GM23338 (cell line): ENCODE measurements at regions not wholly inside any gene's neighbourhood (a gene's known extent, or its start where the extent isn't known, plus 50 kb on each side); places are given as distances from the start of the nearest gene placed in this dataset.

Source experiments
- ATAC-seq: fragments of 200-7000 bp; cut with Tn5 transposase; 3 replicates; pipeline ENCODE4 v1.9.1; 2020
- DNase-seq: peaks from one replicate; pipeline ENCODE4 v3.0.0-alpha.2; 2015; ENCODE audit warnings: low spot score
- H2AFZ ChIP-seq: fragments of 200-600 bp; sonication (generic); 2 replicates; pipeline ENCODE4 v1.8.0; 2016; ENCODE audit warnings: antibody characterized with exemption, mild to moderate bottlenecking, moderate library complexity
- H3F3A ChIP-seq: fragments of 200-600 bp; sonication (generic); replicated peaks from 2 replicates; pipeline ENCODE4 v1.8.0; 2017; ENCODE audit warnings: antibody characterized with exemption, mixed run types, low read depth
- H3K27ac ChIP-seq: fragments of 200-600 bp; sonication (generic); 2 replicates; pipeline ENCODE4 v1.6.1; 2016; ENCODE audit warnings: low read depth
- H3K27me3 ChIP-seq: fragments of 200-600 bp; sonication (generic); 2 replicates; pipeline ENCODE4 v1.8.0; 2016; ENCODE audit warnings: mild to moderate bottlenecking, mixed run types, moderate library complexity; ENCODE audit not compliant: insufficient read depth
- H3K36me3 ChIP-seq: fragments of 200-600 bp; sonication (generic); 2 replicates; pipeline ENCODE4 v1.8.0; 2016; ENCODE audit warnings: mild to moderate bottlenecking; ENCODE audit not compliant: insufficient read depth
- H3K4me1 ChIP-seq: fragments of 200-600 bp; sonication (generic); 2 replicates; pipeline ENCODE4 v1.8.0; 2016; ENCODE audit warnings: mild to moderate bottlenecking, moderate library complexity; ENCODE audit not compliant: insufficient read depth
- H3K4me2 ChIP-seq: fragments of 200-600 bp; sonication (generic); 2 replicates; pipeline ENCODE4 v1.7.1; 2017; ENCODE audit warnings: mixed run types
- H3K4me3 ChIP-seq: fragments of 200-600 bp; sonication (generic); 2 replicates; pipeline ENCODE4 v1.6.1; 2016; ENCODE audit warnings: mixed run types
- H3K79me2 ChIP-seq: fragments of 200-600 bp; sonication (generic); replicated peaks from 2 replicates; pipeline ENCODE4 v1.8.0; 2017; ENCODE audit warnings: mild to moderate bottlenecking; ENCODE audit not compliant: insufficient read depth
- H3K9me2 ChIP-seq: fragments of 200-600 bp; sonication (generic); 2 replicates; pipeline ENCODE4 v1.8.0; 2017; ENCODE audit not compliant: insufficient read depth
- H4K20me1 ChIP-seq: fragments of 200-600 bp; sonication (generic); replicated peaks from 2 replicates; pipeline ENCODE4 v1.8.0; 2017; ENCODE audit warnings: mild to moderate bottlenecking; ENCODE audit not compliant: insufficient read depth
- H3K27ac Mint-ChIP-seq: 2 replicates; pipeline ENCODE4 v1.8.0; 2020; ENCODE audit warnings: inconsistent platforms, mild to moderate bottlenecking, moderate library complexity, mixed read lengths
- H3K27me3 Mint-ChIP-seq: 3 replicates; pipeline ENCODE4 v1.8.0; 2022; ENCODE audit warnings: low read depth, mild to moderate bottlenecking, moderate library complexity, mixed read lengths, inconsistent platforms; ENCODE audit not compliant: insufficient read depth, poor library complexity
- H3K36me3 Mint-ChIP-seq: 3 replicates; pipeline ENCODE4 v1.8.0; 2021; ENCODE audit warnings: low read depth, mild to moderate bottlenecking, inconsistent platforms, moderate library complexity, mixed read lengths
- H3K4me1 Mint-ChIP-seq: 3 replicates; pipeline ENCODE4 v1.8.0; 2020; ENCODE audit warnings: mild to moderate bottlenecking, inconsistent platforms, mixed read lengths
- H3K4me3 Mint-ChIP-seq: 3 replicates; pipeline ENCODE4 v1.8.0; 2021; ENCODE audit warnings: moderate library complexity, mild to moderate bottlenecking, inconsistent platforms, mixed read lengths
- H3K9me3 Mint-ChIP-seq: 3 replicates; pipeline ENCODE4 v1.8.0; 2020; ENCODE audit warnings: moderate library complexity, mild to moderate bottlenecking, inconsistent platforms, mixed read lengths
- CREB1 ChIP-seq: fragments of 250-450 bp; sonication (Bioruptor Pico); IDR thresholded peaks from 2 replicates; pipeline ENCODE4 v1.5.0; 2020; ENCODE audit warnings: low read depth, mild to moderate bottlenecking, moderate library complexity
- EZH2 ChIP-seq: fragments of 200-600 bp; sonication (generic); IDR thresholded peaks from one replicate; pipeline ENCODE4 v1.8.0; 2017; ENCODE audit warnings: antibody characterized with exemption, mild to moderate bottlenecking, low read depth; ENCODE audit not compliant: unreplicated experiment
- EZH2phosphoT487 ChIP-seq: fragments of 200-600 bp; sonication (generic); IDR thresholded peaks from one replicate; pipeline ENCODE4 v1.8.1; 2018; ENCODE audit warnings: antibody characterized with exemption; ENCODE audit not compliant: unreplicated experiment
- JUNB ChIP-seq: IDR thresholded peaks from one replicate; pipeline ENCODE4 v1.6.1; 2016; ENCODE audit warnings: antibody characterized with exemption; ENCODE audit not compliant: unreplicated experiment
- NANOG ChIP-seq: IDR thresholded peaks from 2 replicates; pipeline ENCODE4 v1.6.1; 2016; ENCODE audit warnings: antibody characterized with exemption, borderline replicate concordance
- POLR2AphosphoS5 ChIP-seq: IDR thresholded peaks from 2 replicates; pipeline ENCODE4 v1.6.1; 2016; ENCODE audit warnings: antibody characterized with exemption, low read depth
- STAT1 ChIP-seq: IDR thresholded peaks from one replicate; pipeline ENCODE4 v1.6.1; 2016; ENCODE audit warnings: antibody characterized with exemption; ENCODE audit not compliant: unreplicated experiment
- ZNF114 ChIP-seq: fragments of 250-450 bp; sonication (Bioruptor Pico); IDR thresholded peaks from 2 replicates; pipeline ENCODE4 v1.5.0; 2020; ENCODE audit warnings: mild to moderate bottlenecking, moderate library complexity
- ZNF331 ChIP-seq: fragments of 250-450 bp; sonication (Bioruptor Pico); IDR thresholded peaks from 2 replicates; pipeline ENCODE4 v1.5.0; 2020; ENCODE audit warnings: low read depth, mild to moderate bottlenecking, moderate library complexity
- TF ChIP-seq, protein P1 (sequence below): IDR thresholded peaks from one replicate; pipeline ENCODE4 v1.6.1; 2018; ENCODE audit warnings: antibody characterized with exemption; ENCODE audit not compliant: unreplicated experiment
- TF ChIP-seq, protein P2 (sequence below), 2 experiments: fragments of 200-600 bp in 1 of 2; sonication (generic) in 1 of 2; conservative IDR thresholded peaks; 2 replicates each; pipeline versions ENCODE4 v1.5.1 to v1.6.1; 2016 to 2017; ENCODE audit warnings: antibody characterized with exemption in 2 of 2, low read depth in 2 of 2, mild to moderate bottlenecking in 2 of 2, moderate library complexity in 1 of 2
- TF ChIP-seq, protein P3 (sequence below): fragments of 250-450 bp; sonication (Bioruptor Pico); IDR thresholded peaks from 2 replicates; pipeline ENCODE4 v1.5.0; 2020; ENCODE audit warnings: mild to moderate bottlenecking, moderate library complexity
- TF ChIP-seq, protein P4 (sequence below): IDR thresholded peaks from 2 replicates; pipeline ENCODE4 v1.6.1; 2016; ENCODE audit warnings: antibody characterized with exemption

DNA sequence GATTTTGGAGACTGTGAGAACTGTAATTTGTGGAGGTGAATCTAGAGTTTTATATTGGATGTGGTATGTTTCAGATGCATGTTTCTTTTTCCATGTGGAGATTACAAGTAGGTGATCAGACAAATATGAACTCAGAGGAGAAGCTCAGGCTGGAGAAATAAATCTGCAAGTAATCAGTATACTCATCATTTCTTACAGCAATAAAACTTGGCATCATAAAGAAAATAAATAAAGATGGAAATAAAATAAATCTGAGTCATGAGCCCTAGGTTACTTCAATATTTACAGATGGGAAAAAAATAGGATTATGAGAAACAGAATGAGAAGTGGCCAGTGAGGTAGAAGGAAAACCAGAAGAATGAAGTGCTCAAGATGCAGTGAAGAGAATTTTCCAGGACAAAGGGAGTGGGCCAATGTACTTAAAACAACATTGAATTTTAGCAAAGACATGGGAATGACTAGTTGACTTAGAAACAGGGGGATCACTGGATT is 453.8 kb downstream of the DSC3 start:
- no peaks in the 10 kb centered on the region for H3K9me3 Mint-ChIP-seq
- no peak overlapping the region for H3K4me2 ChIP-seq
- ATAC-seq (no peak), DNase-seq (no peak)
- H3K4me1 ChIP-seq, result no peaks in the 10 kb centered on the region
- no peaks in the 10 kb centered on the region for H3K27me3 ChIP-seq
- no peak overlapping the region for H3K4me3 Mint-ChIP-seq
- peak overlapping the region; percentile 5; the same call in 1 of the 2 replicates for H2AFZ ChIP-seq
- H3F3A ChIP-seq, result no peaks in the 10 kb centered on the region
- H3K27ac ChIP-seq, result no peak overlapping the region
- H3K27ac Mint-ChIP-seq, result no peak overlapping the region
- H4K20me1 ChIP-seq, result no peaks in the 10 kb centered on the region
- H3K36me3 ChIP-seq, result no peaks in the 10 kb centered on the region
- TF ChIP-seq CREB1 (CRISPR knock-in tag), result no peak
- TF ChIP-seq, protein P1, sequence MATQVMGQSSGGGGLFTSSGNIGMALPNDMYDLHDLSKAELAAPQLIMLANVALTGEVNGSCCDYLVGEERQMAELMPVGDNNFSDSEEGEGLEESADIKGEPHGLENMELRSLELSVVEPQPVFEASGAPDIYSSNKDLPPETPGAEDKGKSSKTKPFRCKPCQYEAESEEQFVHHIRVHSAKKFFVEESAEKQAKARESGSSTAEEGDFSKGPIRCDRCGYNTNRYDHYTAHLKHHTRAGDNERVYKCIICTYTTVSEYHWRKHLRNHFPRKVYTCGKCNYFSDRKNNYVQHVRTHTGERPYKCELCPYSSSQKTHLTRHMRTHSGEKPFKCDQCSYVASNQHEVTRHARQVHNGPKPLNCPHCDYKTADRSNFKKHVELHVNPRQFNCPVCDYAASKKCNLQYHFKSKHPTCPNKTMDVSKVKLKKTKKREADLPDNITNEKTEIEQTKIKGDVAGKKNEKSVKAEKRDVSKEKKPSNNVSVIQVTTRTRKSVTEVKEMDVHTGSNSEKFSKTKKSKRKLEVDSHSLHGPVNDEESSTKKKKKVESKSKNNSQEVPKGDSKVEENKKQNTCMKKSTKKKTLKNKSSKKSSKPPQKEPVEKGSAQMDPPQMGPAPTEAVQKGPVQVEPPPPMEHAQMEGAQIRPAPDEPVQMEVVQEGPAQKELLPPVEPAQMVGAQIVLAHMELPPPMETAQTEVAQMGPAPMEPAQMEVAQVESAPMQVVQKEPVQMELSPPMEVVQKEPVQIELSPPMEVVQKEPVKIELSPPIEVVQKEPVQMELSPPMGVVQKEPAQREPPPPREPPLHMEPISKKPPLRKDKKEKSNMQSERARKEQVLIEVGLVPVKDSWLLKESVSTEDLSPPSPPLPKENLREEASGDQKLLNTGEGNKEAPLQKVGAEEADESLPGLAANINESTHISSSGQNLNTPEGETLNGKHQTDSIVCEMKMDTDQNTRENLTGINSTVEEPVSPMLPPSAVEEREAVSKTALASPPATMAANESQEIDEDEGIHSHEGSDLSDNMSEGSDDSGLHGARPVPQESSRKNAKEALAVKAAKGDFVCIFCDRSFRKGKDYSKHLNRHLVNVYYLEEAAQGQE, result no peak
- no peak for TF ChIP-seq JUNB
- no peak for TF ChIP-seq ZNF114 (CRISPR knock-in tag)
- TF ChIP-seq EZH2phosphoT487, result no peak
- TF ChIP-seq, protein P2, sequence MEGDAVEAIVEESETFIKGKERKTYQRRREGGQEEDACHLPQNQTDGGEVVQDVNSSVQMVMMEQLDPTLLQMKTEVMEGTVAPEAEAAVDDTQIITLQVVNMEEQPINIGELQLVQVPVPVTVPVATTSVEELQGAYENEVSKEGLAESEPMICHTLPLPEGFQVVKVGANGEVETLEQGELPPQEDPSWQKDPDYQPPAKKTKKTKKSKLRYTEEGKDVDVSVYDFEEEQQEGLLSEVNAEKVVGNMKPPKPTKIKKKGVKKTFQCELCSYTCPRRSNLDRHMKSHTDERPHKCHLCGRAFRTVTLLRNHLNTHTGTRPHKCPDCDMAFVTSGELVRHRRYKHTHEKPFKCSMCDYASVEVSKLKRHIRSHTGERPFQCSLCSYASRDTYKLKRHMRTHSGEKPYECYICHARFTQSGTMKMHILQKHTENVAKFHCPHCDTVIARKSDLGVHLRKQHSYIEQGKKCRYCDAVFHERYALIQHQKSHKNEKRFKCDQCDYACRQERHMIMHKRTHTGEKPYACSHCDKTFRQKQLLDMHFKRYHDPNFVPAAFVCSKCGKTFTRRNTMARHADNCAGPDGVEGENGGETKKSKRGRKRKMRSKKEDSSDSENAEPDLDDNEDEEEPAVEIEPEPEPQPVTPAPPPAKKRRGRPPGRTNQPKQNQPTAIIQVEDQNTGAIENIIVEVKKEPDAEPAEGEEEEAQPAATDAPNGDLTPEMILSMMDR (conservative IDR thresholded peaks at IDR 0.05; ENCODE audit: low read depth in 2 of 2), result no peak
- TF ChIP-seq ZNF331 (CRISPR knock-in tag), result no peak
- no peak for TF ChIP-seq NANOG
- TF ChIP-seq, protein P3, sequence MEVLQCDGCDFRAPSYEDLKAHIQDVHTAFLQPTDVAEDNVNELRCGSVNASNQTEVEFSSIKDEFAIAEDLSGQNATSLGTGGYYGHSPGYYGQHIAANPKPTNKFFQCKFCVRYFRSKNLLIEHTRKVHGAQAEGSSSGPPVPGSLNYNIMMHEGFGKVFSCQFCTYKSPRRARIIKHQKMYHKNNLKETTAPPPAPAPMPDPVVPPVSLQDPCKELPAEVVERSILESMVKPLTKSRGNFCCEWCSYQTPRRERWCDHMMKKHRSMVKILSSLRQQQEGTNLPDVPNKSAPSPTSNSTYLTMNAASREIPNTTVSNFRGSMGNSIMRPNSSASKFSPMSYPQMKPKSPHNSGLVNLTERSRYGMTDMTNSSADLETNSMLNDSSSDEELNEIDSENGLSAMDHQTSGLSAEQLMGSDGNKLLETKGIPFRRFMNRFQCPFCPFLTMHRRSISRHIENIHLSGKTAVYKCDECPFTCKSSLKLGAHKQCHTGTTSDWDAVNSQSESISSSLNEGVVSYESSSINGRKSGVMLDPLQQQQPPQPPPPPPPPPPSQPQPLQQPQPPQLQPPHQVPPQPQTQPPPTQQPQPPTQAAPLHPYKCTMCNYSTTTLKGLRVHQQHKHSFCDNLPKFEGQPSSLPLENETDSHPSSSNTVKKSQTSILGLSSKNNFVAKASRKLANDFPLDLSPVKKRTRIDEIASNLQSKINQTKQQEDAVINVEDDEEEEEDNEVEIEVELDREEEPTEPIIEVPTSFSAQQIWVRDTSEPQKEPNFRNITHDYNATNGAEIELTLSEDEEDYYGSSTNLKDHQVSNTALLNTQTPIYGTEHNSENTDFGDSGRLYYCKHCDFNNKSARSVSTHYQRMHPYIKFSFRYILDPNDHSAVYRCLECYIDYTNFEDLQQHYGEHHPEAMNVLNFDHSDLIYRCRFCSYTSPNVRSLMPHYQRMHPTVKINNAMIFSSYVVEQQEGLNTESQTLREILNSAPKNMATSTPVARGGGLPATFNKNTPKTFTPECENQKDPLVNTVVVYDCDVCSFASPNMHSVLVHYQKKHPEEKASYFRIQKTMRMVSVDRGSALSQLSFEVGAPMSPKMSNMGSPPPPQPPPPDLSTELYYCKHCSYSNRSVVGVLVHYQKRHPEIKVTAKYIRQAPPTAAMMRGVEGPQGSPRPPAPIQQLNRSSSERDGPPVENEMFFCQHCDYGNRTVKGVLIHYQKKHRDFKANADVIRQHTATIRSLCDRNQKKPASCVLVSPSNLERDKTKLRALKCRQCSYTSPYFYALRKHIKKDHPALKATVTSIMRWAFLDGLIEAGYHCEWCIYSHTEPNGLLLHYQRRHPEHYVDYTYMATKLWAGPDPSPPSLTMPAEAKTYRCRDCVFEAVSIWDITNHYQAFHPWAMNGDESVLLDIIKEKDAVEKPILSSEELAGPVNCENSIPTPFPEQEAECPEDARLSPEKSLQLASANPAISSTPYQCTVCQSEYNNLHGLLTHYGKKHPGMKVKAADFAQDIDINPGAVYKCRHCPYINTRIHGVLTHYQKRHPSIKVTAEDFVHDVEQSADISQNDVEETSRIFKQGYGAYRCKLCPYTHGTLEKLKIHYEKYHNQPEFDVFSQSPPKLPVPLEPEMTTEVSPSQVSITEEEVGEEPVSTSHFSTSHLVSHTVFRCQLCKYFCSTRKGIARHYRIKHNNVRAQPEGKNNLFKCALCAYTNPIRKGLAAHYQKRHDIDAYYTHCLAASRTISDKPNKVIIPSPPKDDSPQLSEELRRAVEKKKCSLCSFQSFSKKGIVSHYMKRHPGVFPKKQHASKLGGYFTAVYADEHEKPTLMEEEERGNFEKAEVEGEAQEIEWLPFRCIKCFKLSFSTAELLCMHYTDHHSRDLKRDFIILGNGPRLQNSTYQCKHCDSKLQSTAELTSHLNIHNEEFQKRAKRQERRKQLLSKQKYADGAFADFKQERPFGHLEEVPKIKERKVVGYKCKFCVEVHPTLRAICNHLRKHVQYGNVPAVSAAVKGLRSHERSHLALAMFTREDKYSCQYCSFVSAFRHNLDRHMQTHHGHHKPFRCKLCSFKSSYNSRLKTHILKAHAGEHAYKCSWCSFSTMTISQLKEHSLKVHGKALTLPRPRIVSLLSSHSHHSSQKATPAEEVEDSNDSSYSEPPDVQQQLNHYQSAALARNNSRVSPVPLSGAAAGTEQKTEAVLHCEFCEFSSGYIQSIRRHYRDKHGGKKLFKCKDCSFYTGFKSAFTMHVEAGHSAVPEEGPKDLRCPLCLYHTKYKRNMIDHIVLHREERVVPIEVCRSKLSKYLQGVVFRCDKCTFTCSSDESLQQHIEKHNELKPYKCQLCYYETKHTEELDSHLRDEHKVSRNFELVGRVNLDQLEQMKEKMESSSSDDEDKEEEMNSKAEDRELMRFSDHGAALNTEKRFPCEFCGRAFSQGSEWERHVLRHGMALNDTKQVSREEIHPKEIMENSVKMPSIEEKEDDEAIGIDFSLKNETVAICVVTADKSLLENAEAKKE (CRISPR knock-in tag), result no peak
- TF ChIP-seq EZH2, result no peak
- TF ChIP-seq, protein P4, sequence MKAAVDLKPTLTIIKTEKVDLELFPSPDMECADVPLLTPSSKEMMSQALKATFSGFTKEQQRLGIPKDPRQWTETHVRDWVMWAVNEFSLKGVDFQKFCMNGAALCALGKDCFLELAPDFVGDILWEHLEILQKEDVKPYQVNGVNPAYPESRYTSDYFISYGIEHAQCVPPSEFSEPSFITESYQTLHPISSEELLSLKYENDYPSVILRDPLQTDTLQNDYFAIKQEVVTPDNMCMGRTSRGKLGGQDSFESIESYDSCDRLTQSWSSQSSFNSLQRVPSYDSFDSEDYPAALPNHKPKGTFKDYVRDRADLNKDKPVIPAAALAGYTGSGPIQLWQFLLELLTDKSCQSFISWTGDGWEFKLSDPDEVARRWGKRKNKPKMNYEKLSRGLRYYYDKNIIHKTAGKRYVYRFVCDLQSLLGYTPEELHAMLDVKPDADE, result no peak
- TF ChIP-seq STAT1, result no peak
- no peak for TF ChIP-seq POLR2AphosphoS5
- no peaks in the 10 kb centered on the region; the same call in 1 of the 2 replicates for H3K9me2 ChIP-seq
- H3K27me3 Mint-ChIP-seq, result no peaks in the 10 kb centered on the region
- H3K36me3 Mint-ChIP-seq, result no peaks in the 10 kb centered on the region
- no peaks in the 10 kb centered on the region for H3K4me1 Mint-ChIP-seq
- H3K4me3 ChIP-seq, result no peak overlapping the region
- no peaks in the 10 kb centered on the region for H3K79me2 ChIP-seq
